HEK293T (cell line): ENCODE measurements at regions not wholly inside any gene's neighbourhood (a gene's known extent, or its start where the extent isn't known, plus 50 kb on each side); places are given as distances from the start of the nearest gene placed in this dataset.

Source experiments
- CTCF ChIA-PET: fragments of 350-600 bp; formaldehyde crosslinking; extraction: SDS; loops from one replicate; lab custom pipeline; 2021; ENCODE audit warnings: antibody characterized with exemption, inconsistent platforms; lab: Yijun Ruan, JAX
- POLR2A ChIA-PET: fragments of 350-600 bp; formaldehyde crosslinking; extraction: SDS; loops from one replicate; lab custom pipeline; 2020; ENCODE audit warnings: antibody characterized with exemption, inconsistent platforms; lab: Yijun Ruan, JAX
- DNase-seq: peaks from one replicate; pipeline ENCODE4 v3.0.0; 2012; ENCODE audit warnings: mixed read lengths; ENCODE audit errors: extremely low spot score
- ARNT ChIP-seq: fragments of 450-650 bp; IDR thresholded peaks from 2 replicates; pipeline ENCODE4 v1.6.1; 2017; ENCODE audit warnings: mild to moderate bottlenecking
- BHLHE40 ChIP-seq: fragments of 450-650 bp; IDR thresholded peaks from 2 replicates; pipeline ENCODE4 v1.6.1; 2016; ENCODE audit warnings: mild to moderate bottlenecking, moderate library complexity, borderline replicate concordance
- CTBP1 ChIP-seq: fragments of 450-650 bp; IDR thresholded peaks from 2 replicates; pipeline ENCODE4 v1.6.1; 2016; ENCODE audit warnings: borderline replicate concordance
- ELF4 ChIP-seq: fragments of 450-650 bp; IDR thresholded peaks from 2 replicates; pipeline ENCODE4 v1.6.1; 2017; ENCODE audit warnings: antibody characterized with exemption
- FOXA1 ChIP-seq: fragments of 450-650 bp; IDR thresholded peaks from 2 replicates; pipeline ENCODE4 v1.6.1; 2016; ENCODE audit warnings: mild to moderate bottlenecking
- FOXK2 ChIP-seq: fragments of 450-650 bp; IDR thresholded peaks from 2 replicates; pipeline ENCODE4 v1.6.1; 2016; ENCODE audit warnings: mild to moderate bottlenecking
- FOXM1 ChIP-seq: fragments of 450-650 bp; IDR thresholded peaks from 2 replicates; pipeline ENCODE4 v1.6.1; 2017; ENCODE audit warnings: mild to moderate bottlenecking, borderline replicate concordance
- HDGF ChIP-seq: fragments of 450-650 bp; IDR thresholded peaks from 2 replicates; pipeline ENCODE4 v1.6.1; 2017; ENCODE audit warnings: antibody characterized with exemption, borderline replicate concordance
- L3MBTL2 ChIP-seq: fragments of 450-650 bp; conservative IDR thresholded peaks from 2 replicates; pipeline ENCODE4 v1.6.1; 2016; ENCODE audit warnings: mild to moderate bottlenecking
- LEF1 ChIP-seq: fragments of 450-650 bp; IDR thresholded peaks from 2 replicates; pipeline ENCODE4 v1.6.1; 2017; ENCODE audit warnings: mild to moderate bottlenecking, borderline replicate concordance
- NFRKB ChIP-seq: fragments of 450-650 bp; IDR thresholded peaks from 2 replicates; pipeline ENCODE4 v1.6.1; 2016; ENCODE audit warnings: mild to moderate bottlenecking, moderate library complexity
- PKNOX1 ChIP-seq: fragments of 450-650 bp; IDR thresholded peaks from 2 replicates; pipeline ENCODE4 v1.6.1; 2016
- SP1 ChIP-seq: fragments of 450-650 bp; IDR thresholded peaks from 2 replicates; pipeline ENCODE4 v1.6.1; 2017
- SUZ12 ChIP-seq: fragments of 450-650 bp; IDR thresholded peaks from 2 replicates; pipeline ENCODE4 v1.6.1; 2016; ENCODE audit warnings: mild to moderate bottlenecking
- TARDBP ChIP-seq: fragments of 450-650 bp; IDR thresholded peaks from 2 replicates; pipeline ENCODE4 v1.6.1; 2016
- ZNF384 ChIP-seq: fragments of 450-650 bp; IDR thresholded peaks from 2 replicates; pipeline ENCODE4 v1.6.1; 2016

DNA sequence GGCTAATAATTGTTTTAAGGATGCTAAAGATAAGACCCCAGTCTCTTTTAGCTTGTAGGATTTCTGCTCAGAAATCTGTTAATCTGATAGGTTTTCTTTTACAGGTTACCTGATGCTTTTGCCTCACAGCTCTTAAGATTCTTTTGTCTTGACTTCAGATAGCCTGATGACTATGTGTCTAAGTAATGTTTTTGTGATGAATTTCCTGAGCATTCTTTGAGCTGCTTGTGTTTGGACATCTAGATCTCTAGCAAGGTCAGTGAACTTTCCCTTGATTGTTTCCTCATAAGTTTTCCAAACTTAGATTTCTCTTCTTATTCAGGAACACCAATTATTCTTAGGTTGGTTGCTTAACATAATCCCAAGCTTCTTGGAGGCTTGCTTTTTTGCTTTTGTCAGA, 104.1 kb downstream of the ZNF518B start:
- CTCF ChIA-PET: no interaction called here

DNA sequence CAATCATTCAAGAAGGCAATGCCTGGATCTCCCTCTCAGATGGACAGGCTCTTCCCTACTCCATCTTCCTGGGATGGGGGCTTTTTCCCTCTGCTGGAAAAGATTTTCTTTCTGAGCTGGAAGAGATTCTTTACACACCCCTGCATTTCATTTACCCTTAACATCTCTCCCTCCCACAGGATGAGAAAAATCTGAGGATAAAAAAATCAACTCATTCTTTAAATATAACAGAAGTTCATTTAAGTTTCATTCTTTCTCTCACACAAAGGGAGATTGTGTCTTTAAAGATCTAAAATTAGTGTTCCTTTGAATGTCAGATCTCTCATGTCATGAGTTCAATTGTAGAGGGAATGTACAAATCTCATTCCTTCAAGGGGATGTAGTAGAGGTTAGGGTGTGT, 109.0 kb downstream of the ZNF518B start:
- no peak for DNase-seq
- TF ChIP-seq BHLHE40 (no peak), SUZ12 (no peak), LEF1 (no peak), ARNT (no peak), ZNF384 (no peak), CTBP1 (no peak), SP1 (no peak), TARDBP (no peak), NFRKB (no peak), FOXM1 (no peak), PKNOX1 (no peak), ELF4 (no peak), L3MBTL2 (no peak), FOXA1 (no peak), FOXK2 (no peak), HDGF (no peak)
- CTCF ChIA-PET: no interaction called here
- POLR2A ChIA-PET: no interaction called here

More for the DNA sequence above, 104.1 kb downstream of the ZNF518B start:
- DNase-seq: no peak
- TF ChIP-seq FOXK2: no peak
- no peak for TF ChIP-seq NFRKB
- no peak for TF ChIP-seq PKNOX1
- no peak for TF ChIP-seq ARNT
- TF ChIP-seq SUZ12: no peak
- TF ChIP-seq HDGF: no peak
- TF ChIP-seq ELF4: no peak
- no peak for TF ChIP-seq CTBP1
- TF ChIP-seq FOXA1: no peak
- no peak for TF ChIP-seq LEF1
- no peak for TF ChIP-seq ZNF384
- no peak for TF ChIP-seq TARDBP
- TF ChIP-seq FOXM1: no peak
- POLR2A ChIA-PET: no interaction called here

DNA sequence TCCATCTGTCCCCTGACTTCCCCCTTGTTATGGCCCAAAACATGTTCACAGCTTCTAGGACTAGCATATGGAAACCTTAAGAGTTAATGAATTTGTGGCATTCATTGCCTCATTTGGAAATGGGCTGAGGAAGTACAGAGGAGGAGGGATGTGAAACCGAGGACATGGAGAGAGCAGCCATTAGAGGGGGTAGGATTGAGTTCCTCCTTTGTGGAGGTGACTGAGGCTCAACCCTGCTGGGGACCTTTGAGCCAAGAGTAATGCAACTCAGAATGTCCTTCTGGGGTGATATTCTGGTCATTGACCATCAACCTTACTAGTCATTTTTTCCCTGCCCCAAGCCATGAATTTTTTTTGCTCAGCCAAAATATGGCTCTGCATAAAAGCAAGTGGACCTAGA, 109.4 kb downstream of the ZNF518B start:
- no peak for DNase-seq
- ChIA-PET POLR2A (no interaction called here), CTCF (no interaction called here)
- TF ChIP-seq SP1 (no peak), L3MBTL2 (no peak)

GRCh38 chr4:10347281-10347795, 109.9 kb downstream of the ZNF518B start:
- CTCF ChIA-PET: no interaction called here
- POLR2A ChIA-PET: no interaction called here

DNA sequence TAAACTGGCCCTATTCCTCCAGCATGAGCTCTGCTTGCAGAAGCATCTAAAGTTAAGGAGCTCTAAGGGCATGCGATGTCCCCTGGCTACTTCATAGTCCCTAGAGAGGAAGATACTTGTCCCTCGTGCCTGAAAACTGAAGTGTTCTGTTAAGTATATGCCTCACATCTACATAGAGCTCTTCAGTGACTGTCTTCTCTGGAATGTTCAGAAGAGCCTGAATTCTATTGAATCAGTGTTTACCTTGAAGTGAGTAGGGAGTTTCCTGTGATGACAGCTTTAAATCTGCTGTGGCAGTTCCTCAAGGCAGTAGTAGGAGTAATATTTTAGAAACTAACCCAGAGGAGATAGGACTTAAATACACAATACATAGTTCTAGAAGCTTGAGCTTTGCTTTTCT, 111.2 kb downstream of the ZNF518B start:
- TF ChIP-seq ELF4 (no peak), FOXA1 (no peak), CTBP1 (no peak), HDGF (no peak), PKNOX1 (no peak), FOXK2 (no peak), TARDBP (no peak), ARNT (no peak), ZNF384 (no peak), LEF1 (no peak), L3MBTL2 (no peak), SUZ12 (no peak), BHLHE40 (no peak)
- ChIA-PET CTCF (no interaction called here), POLR2A (no interaction called here)
- DNase-seq: no peak

More at GRCh38 chr4:10347281-10347795, 109.9 kb downstream of the ZNF518B start:
- TF ChIP-seq HDGF (no peak), SUZ12 (no peak), CTBP1 (no peak), FOXK2 (no peak), PKNOX1 (no peak), LEF1 (no peak), NFRKB (no peak), FOXM1 (no peak), FOXA1 (no peak), ZNF384 (no peak), ARNT (no peak), SP1 (no peak), L3MBTL2 (no peak), ELF4 (no peak), BHLHE40 (no peak)
- no peak for DNase-seq

DNA sequence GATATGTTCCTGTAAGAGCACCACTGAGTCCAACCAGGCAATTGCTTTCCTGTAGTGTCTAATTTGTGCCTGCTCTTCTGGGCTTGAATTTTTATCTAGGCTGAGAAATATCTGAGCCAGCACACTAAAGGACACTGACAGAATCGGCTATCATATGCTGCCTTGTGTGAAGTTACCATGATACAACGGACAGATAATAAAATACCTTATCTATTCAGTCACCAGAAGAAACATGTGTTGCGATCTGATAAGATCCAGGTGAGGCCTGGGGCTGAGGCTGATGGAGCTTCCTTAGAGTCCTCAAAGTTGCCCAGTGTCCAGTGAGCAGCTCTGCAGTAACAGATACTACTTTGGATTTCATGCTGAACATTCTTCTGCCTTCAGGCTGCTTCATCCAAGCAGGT, 111.8 kb downstream of the ZNF518B start:
- no peak for DNase-seq
- no peak for TF ChIP-seq FOXK2
- TF ChIP-seq FOXM1: no peak
- no peak for TF ChIP-seq TARDBP
- TF ChIP-seq NFRKB: no peak
- TF ChIP-seq SUZ12: no peak
- TF ChIP-seq LEF1: no peak
- TF ChIP-seq PKNOX1: no peak
- no peak for TF ChIP-seq ELF4
- TF ChIP-seq HDGF: no peak
- TF ChIP-seq L3MBTL2: no peak
- TF ChIP-seq CTBP1: no peak
- TF ChIP-seq ARNT: no peak
- no peak for TF ChIP-seq SP1
- no peak for TF ChIP-seq BHLHE40
- TF ChIP-seq FOXA1: no peak
- ChIA-PET CTCF (no interaction called here), POLR2A (no interaction called here)
